ENCODE measurements at regions not wholly inside any gene's neighbourhood (a gene's known extent, or its start where the extent isn't known, plus 50 kb on each side); places are given as distances from the start of the nearest gene placed in this dataset.

GRCh38 chr14:101355284-101355683 lies 206.0 kb upstream of the DIO3 start:
- no TSS peak for BruUV-seq (replicated peaks)
- in situ Hi-C loops (cut with MboI; ENCODE audit: low sequenced_read_pairs) (no loop called here), dilution Hi-C loops (cut with HindIII; ENCODE audit: low sequenced_read_pairs, unreplicated experiment) (no loop called here)

More at GRCh38 chr14:101355284-101355683, 206.0 kb upstream of the DIO3 start:
- Histone ChIP-seq H2AFZ (replicated peaks; ENCODE audit: low read length, poor library complexity) (no peak overlapping the region), H3K4me2 (ENCODE audit: low read depth, low read length) (no peak overlapping the region), H2AK5ac (ENCODE audit: low read depth, low read length) (no peak overlapping the region), H4K5ac (ENCODE audit: low read depth, low read length) (no peak overlapping the region), H2BK120ac (ENCODE audit: low read depth, low read length) (no peak overlapping the region), H3K9ac (ENCODE audit: low read depth, low read length) (no peak overlapping the region), H3K79me1 (ENCODE audit: low read depth in 1 of 2, low read length in 2 of 2) (no peaks in the 10 kb centered on the region), H4K20me1 (ENCODE audit: insufficient read depth, low read length) (no peaks in the 10 kb centered on the region), H3K27ac (ENCODE audit: insufficient read depth, low read length) (no peak overlapping the region), H3K4ac (ENCODE audit: low read depth, low read length) (no peak overlapping the region), H3K9me1 (ENCODE audit: insufficient read depth, low read length) (no peaks in the 10 kb centered on the region), H2AK9ac (replicated peaks; ENCODE audit: low read depth, low read length, poor library complexity) (no peak overlapping the region), H3K4me1 (ENCODE audit: control insufficient read depth, insufficient read depth, low read length) (no peaks in the 10 kb centered on the region; the same call in 1 of the 2 replicates), H3K14ac (replicated peaks; ENCODE audit: low read depth, low read length) (no peak overlapping the region), H2BK5ac (ENCODE audit: low read depth, low read length, poor library complexity, severe bottlenecking) (no peak overlapping the region), H3K56ac (ENCODE audit: extremely low read depth, insufficient read depth, low read length) (no peak overlapping the region), H3K4me3 (ENCODE audit: insufficient read depth, low read depth, low read length) (no peak overlapping the region), H2BK15ac (ENCODE audit: low read depth, low read length) (no peak overlapping the region), H4K91ac (ENCODE audit: insufficient read depth, low read depth, low read length) (no peak overlapping the region), H3K9me3 (ENCODE audit: control insufficient read depth, insufficient read depth, low read length) (peaks cover 22% of the 10 kb centered on the region), H3K27me3 (ENCODE audit: control insufficient read depth, insufficient read depth, low read length) (no peaks in the 10 kb centered on the region; the same call in 1 of the 2 replicates), H3K23ac (ENCODE audit: low read depth, low read length) (no peak overlapping the region), H2BK20ac (ENCODE audit: low read depth, low read length) (no peak overlapping the region), H4K8ac (ENCODE audit: low read depth in 2 of 2, low read length in 2 of 2) (no peak overlapping the region), H3K36me3 (ENCODE audit: control insufficient read depth, insufficient read depth, low read length) (no peaks in the 10 kb centered on the region), H3K18ac (ENCODE audit: low read depth, low read length) (no peak overlapping the region)
- TF ChIP-seq RFX5 (IDR thresholded peaks at IDR 0.05; ENCODE audit: low read depth, low read length) (no peak), MXI1 (IDR thresholded peaks at IDR 0.05; ENCODE audit: borderline replicate concordance, low read depth, low read length) (no peak), CTCF (conservative IDR thresholded peaks at IDR 0.05; ENCODE audit: low read depth, low read length) (no peak)
- DNase-seq (no peak), ATAC-seq (ENCODE audit: low read depth) (no peak)
- ChIA-PET POLR2A (ENCODE audit: unreplicated experiment) (no interaction called here), CTCF (no interaction called here)
- WGBS, 2 experiments (ENCODE audit: extremely low coverage in 2 of 2, insufficient read length in 1 of 2): 61% methylated on average over 5 of the region's 5 CpGs; no CpG with 5 or more reads in 1 of the 2 experiments
- intact Hi-C loops (cut with micrococcal nuclease): no loop called here
